GM18502 (cell line): ENCODE measurements at regions not wholly inside any gene's neighbourhood (a gene's known extent, or its start where the extent isn't known, plus 50 kb on each side); places are given as distances from the start of the nearest gene placed in this dataset.

ENCODE experiments used
- ATAC-seq: cut with Tn5 transposase; IDR thresholded peaks from one replicate; pipeline ENCODE4 v1.9.1; 2021; ENCODE audit warnings: mild to moderate bottlenecking; ENCODE audit not compliant: unreplicated experiment, poor library complexity

GRCh38 chr9:80156756-80157472 is 585.1 kb downstream of the TLE4 start:
- ATAC-seq = peak; percentile 78

GRCh38 chr9:80156262-80156661 is 584.5 kb downstream of the TLE4 start:
- peak; percentile 14 for ATAC-seq

GRCh38 chr9:80147866-80148265 is 576.1 kb downstream of the TLE4 start:
- ATAC-seq = no peak

GRCh38 chr9:80146466-80146865 is 574.7 kb downstream of the TLE4 start:
- no peak for ATAC-seq

GRCh38 chr9:80144856-80145255 is 573.1 kb downstream of the TLE4 start:
- no peak for ATAC-seq

GRCh38 chr9:80144406-80144805 is 572.6 kb downstream of the TLE4 start:
- ATAC-seq = no peak

- no peak for ATAC-seq
These were observed 572.1 kb downstream of the TLE4 start for GRCh38 chr9:80143899-80144298.

GRCh38 chr9:80134487-80134886 is 562.7 kb downstream of the TLE4 start:
- peak; percentile 97 for ATAC-seq

GRCh38 chr9:80131627-80132026 is 559.9 kb downstream of the TLE4 start:
- no peak for ATAC-seq

GRCh38 chr9:80127920-80128319 is 556.2 kb downstream of the TLE4 start:
- no peak for ATAC-seq

GRCh38 chr9:80125731-80126264 is 554.0 kb downstream of the TLE4 start:
- no peak for ATAC-seq

- no peak for ATAC-seq
These were observed 545.3 kb downstream of the TLE4 start for GRCh38 chr9:80117031-80117430.

- ATAC-seq = no peak
These were observed 542.5 kb downstream of the TLE4 start for GRCh38 chr9:80114241-80114640.

GRCh38 chr9:80107931-80108660 is 536.3 kb downstream of the TLE4 start:
- no peak for ATAC-seq

GRCh38 chr9:80097476-80097875 is 525.7 kb downstream of the TLE4 start:
- no peak for ATAC-seq

GRCh38 chr9:80094176-80094771 is 522.5 kb downstream of the TLE4 start:
- peak; percentile 68 for ATAC-seq

GRCh38 chr9:80093695-80094094 is 521.9 kb downstream of the TLE4 start:
- ATAC-seq = no peak

- ATAC-seq = no peak
These were observed 519.8 kb downstream of the TLE4 start for GRCh38 chr9:80091526-80091925.

GRCh38 chr9:80090317-80090716 is 518.6 kb downstream of the TLE4 start:
- no peak for ATAC-seq

GRCh38 chr9:80086822-80087345 is 515.1 kb downstream of the TLE4 start:
- ATAC-seq = no peak

GRCh38 chr9:80086386-80086785 is 514.6 kb downstream of the TLE4 start:
- no peak for ATAC-seq
